ENCODE measurements at regions not wholly inside any gene's neighbourhood (a gene's known extent, or its start where the extent isn't known, plus 50 kb on each side); places are given as distances from the start of the nearest gene placed in this dataset.

DNA sequence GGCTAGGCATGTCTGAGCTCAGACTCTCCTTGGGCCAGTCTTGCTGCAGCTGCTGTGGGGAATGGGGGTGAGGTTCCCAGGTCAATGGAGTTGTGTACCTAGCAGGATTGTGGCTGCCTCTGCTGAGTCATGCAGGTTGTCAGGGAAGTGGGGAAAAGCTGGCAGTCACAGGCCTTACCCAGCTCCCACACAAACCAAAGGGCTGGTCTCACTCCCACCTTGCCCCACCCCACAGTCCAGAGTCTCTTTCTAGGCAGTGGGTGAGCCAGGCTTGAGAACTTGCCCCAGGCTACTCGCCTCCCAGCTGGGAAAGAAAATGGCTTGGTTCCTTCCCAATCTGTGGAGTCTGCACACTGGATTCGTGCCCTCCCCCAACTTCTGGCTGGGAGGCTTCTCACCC is 65.7 kb downstream of the SCP2D1 start:
- TF ChIP-seq POLR2A (IDR thresholded peaks at IDR 0.05), result no peak
- TF ChIP-seq, protein P1, sequence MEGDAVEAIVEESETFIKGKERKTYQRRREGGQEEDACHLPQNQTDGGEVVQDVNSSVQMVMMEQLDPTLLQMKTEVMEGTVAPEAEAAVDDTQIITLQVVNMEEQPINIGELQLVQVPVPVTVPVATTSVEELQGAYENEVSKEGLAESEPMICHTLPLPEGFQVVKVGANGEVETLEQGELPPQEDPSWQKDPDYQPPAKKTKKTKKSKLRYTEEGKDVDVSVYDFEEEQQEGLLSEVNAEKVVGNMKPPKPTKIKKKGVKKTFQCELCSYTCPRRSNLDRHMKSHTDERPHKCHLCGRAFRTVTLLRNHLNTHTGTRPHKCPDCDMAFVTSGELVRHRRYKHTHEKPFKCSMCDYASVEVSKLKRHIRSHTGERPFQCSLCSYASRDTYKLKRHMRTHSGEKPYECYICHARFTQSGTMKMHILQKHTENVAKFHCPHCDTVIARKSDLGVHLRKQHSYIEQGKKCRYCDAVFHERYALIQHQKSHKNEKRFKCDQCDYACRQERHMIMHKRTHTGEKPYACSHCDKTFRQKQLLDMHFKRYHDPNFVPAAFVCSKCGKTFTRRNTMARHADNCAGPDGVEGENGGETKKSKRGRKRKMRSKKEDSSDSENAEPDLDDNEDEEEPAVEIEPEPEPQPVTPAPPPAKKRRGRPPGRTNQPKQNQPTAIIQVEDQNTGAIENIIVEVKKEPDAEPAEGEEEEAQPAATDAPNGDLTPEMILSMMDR (IDR thresholded peaks at IDR 0.05), result no peak
